Stimulated activated CD8-positive, alpha-beta memory T cell treated with anti-CD3 and anti-CD28 coated beads, Interleukin-2, amount 100 ng/mL, for 48 hours (primary cell): ENCODE measurements at regions not wholly inside any gene's neighbourhood (a gene's known extent, or its start where the extent isn't known, plus 50 kb on each side); places are given as distances from the start of the nearest gene placed in this dataset.

ENCODE experiments used
- DNase-seq, 2 donors: peaks; one replicate each; pipeline ENCODE4 v3.0.0-alpha.2; 2020; ENCODE audit warnings: low read depth in 2 of 2

GRCh38 chr5:52255308-52255707 lies 532.4 kb upstream of the ITGA1 start:
- no peak for DNase-seq

- no peak for DNase-seq
Observed at GRCh38 chr5:52262844-52263243, 524.9 kb upstream of the ITGA1 start.

GRCh38 chr5:52269401-52269800 lies 518.3 kb upstream of the ITGA1 start:
- no peak for DNase-seq

- DNase-seq, result no peak
Observed at GRCh38 chr5:52269859-52270258, 517.9 kb upstream of the ITGA1 start.

GRCh38 chr5:52275639-52276038 lies 512.1 kb upstream of the ITGA1 start:
- no peak for DNase-seq

- no peak for DNase-seq
Observed at GRCh38 chr5:52277101-52277500, 510.6 kb upstream of the ITGA1 start.

GRCh38 chr5:52282647-52283046 lies 505.1 kb upstream of the ITGA1 start:
- DNase-seq, result no peak

- no peak for DNase-seq
Observed at GRCh38 chr5:52283221-52283620, 504.5 kb upstream of the ITGA1 start.

GRCh38 chr5:52300703-52301372 lies 486.9 kb upstream of the ITGA1 start:
- no peak for DNase-seq

GRCh38 chr5:52304816-52305215 lies 482.9 kb upstream of the ITGA1 start:
- peak in 1 of 2 donors; percentile 0 for DNase-seq

GRCh38 chr5:52328220-52328806 lies 459.4 kb upstream of the ITGA1 start:
- DNase-seq, result no peak

GRCh38 chr5:52331725-52332124 lies 456.0 kb upstream of the ITGA1 start:
- DNase-seq, result no peak

GRCh38 chr5:52334367-52334766 lies 453.3 kb upstream of the ITGA1 start:
- DNase-seq, result no peak

GRCh38 chr5:52339285-52339684 lies 448.4 kb upstream of the ITGA1 start:
- no peak for DNase-seq

GRCh38 chr5:52342361-52342760 lies 445.4 kb upstream of the ITGA1 start:
- DNase-seq, result no peak

GRCh38 chr5:52356311-52356918 lies 431.3 kb upstream of the ITGA1 start:
- DNase-seq, result no peak

GRCh38 chr5:52359261-52359660 lies 428.5 kb upstream of the ITGA1 start:
- no peak for DNase-seq

GRCh38 chr5:52360985-52361384 lies 426.7 kb upstream of the ITGA1 start:
- no peak for DNase-seq

- no peak for DNase-seq
Observed at GRCh38 chr5:52374286-52374685, 413.4 kb upstream of the ITGA1 start.

GRCh38 chr5:52375969-52376368 lies 411.7 kb upstream of the ITGA1 start:
- no peak for DNase-seq

- DNase-seq, result no peak
Observed at GRCh38 chr5:52376592-52376991, 411.1 kb upstream of the ITGA1 start.

GRCh38 chr5:52378237-52378636 lies 409.5 kb upstream of the ITGA1 start:
- DNase-seq, result no peak

GRCh38 chr5:52388349-52388748 lies 399.4 kb upstream of the ITGA1 start:
- no peak for DNase-seq
